ENCODE measurements at regions not wholly inside any gene's neighbourhood (a gene's known extent, or its start where the extent isn't known, plus 50 kb on each side); places are given as distances from the start of the nearest gene placed in this dataset.
"Not testable (repeated sequence)": the region's sequence is repeated elsewhere in the genome, so short reads cannot be mapped to it uniquely, and the experiment has no call there.

GRCh38 chr12:131311764-131312163, 358.1 kb downstream of the ADGRD1 start:
- Histone ChIP-seq H3K4me3 (no peak overlapping the region), H3K36me3 (no peaks in the 10 kb centered on the region)
- TF ChIP-seq, protein P1, sequence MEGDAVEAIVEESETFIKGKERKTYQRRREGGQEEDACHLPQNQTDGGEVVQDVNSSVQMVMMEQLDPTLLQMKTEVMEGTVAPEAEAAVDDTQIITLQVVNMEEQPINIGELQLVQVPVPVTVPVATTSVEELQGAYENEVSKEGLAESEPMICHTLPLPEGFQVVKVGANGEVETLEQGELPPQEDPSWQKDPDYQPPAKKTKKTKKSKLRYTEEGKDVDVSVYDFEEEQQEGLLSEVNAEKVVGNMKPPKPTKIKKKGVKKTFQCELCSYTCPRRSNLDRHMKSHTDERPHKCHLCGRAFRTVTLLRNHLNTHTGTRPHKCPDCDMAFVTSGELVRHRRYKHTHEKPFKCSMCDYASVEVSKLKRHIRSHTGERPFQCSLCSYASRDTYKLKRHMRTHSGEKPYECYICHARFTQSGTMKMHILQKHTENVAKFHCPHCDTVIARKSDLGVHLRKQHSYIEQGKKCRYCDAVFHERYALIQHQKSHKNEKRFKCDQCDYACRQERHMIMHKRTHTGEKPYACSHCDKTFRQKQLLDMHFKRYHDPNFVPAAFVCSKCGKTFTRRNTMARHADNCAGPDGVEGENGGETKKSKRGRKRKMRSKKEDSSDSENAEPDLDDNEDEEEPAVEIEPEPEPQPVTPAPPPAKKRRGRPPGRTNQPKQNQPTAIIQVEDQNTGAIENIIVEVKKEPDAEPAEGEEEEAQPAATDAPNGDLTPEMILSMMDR (IDR thresholded peaks at IDR 0.05), result no peak

DNA sequence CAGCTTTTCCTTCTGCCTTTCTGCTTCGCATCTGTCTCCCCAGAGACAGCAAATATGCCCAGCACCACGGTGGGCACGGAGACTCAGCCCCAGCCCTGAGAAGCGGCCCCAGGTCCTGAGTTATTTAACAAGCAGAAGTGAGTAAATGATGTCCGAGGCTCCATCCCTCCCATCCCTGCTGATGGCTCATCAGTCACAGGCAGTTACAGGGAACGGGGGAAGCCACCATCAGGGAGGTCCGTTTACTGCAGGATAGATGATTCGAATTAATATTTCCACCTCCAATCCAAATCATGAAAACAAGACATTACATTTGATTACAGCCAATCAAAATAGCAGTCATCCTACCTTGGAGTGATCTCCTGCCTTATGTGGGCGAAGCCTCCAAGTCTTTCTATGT, 358.7 kb downstream of the ADGRD1 start:
- H3K36me3 ChIP-seq; H3K9me3 ChIP-seq; H3K4me1 ChIP-seq (ENCODE audit: control insufficient read depth in 1 of 2, low read depth in 2 of 2); H3K27me3 ChIP-seq (replicated peaks; ENCODE audit: insufficient read depth); H3K27ac ChIP-seq; ATAC-seq (ENCODE audit: insufficient number of reproducible peaks, low FRiP score, low read depth); H3K4me3 ChIP-seq; DNase-seq (ENCODE audit: low spot score): not testable (repeated sequence)

More at GRCh38 chr12:131311764-131312163, 358.1 kb downstream of the ADGRD1 start:
- H3K27me3 ChIP-seq (replicated peaks; ENCODE audit: insufficient read depth), result no peaks in the 10 kb centered on the region
- H3K9me3 ChIP-seq, result no peaks in the 10 kb centered on the region
- no peaks in the 10 kb centered on the region for H3K4me1 ChIP-seq (ENCODE audit: control insufficient read depth in 1 of 2, low read depth in 2 of 2)
- DNase-seq (ENCODE audit: low spot score) (no peak), ATAC-seq (ENCODE audit: insufficient number of reproducible peaks, low FRiP score, low read depth) (no peak)
- no peak overlapping the region for H3K27ac ChIP-seq

- no peak overlapping the region for H3K4me3 ChIP-seq
- no peak overlapping the region for H3K27ac ChIP-seq
- no peaks in the 10 kb centered on the region for H3K9me3 ChIP-seq
- H3K27me3 ChIP-seq (replicated peaks; ENCODE audit: insufficient read depth), result no peaks in the 10 kb centered on the region
- ATAC-seq (ENCODE audit: insufficient number of reproducible peaks, low FRiP score, low read depth) (no peak), DNase-seq (ENCODE audit: low spot score) (no peak)
- TF ChIP-seq, protein P1 (IDR thresholded peaks at IDR 0.05), result no peak
- H3K4me1 ChIP-seq (ENCODE audit: control insufficient read depth in 1 of 2, low read depth in 2 of 2), result no peaks in the 10 kb centered on the region
- H3K36me3 ChIP-seq, result no peaks in the 10 kb centered on the region
These were observed 359.3 kb downstream of the ADGRD1 start for GRCh38 chr12:131312793-131313545.

- no peak for ATAC-seq (ENCODE audit: insufficient number of reproducible peaks, low FRiP score, low read depth)
- H3K27me3 ChIP-seq (replicated peaks; ENCODE audit: insufficient read depth), result no peaks in the 10 kb centered on the region
- H3K4me3 ChIP-seq, result no peak overlapping the region
- no peaks in the 10 kb centered on the region for H3K36me3 ChIP-seq
- TF ChIP-seq, protein P1 (IDR thresholded peaks at IDR 0.05), result no peak
- no peak overlapping the region for H3K27ac ChIP-seq
- H3K9me3 ChIP-seq, result no peaks in the 10 kb centered on the region
- DNase-seq (ENCODE audit: low spot score), result no peak
- H3K4me1 ChIP-seq (ENCODE audit: control insufficient read depth in 1 of 2, low read depth in 2 of 2), result no peaks in the 10 kb centered on the region
These were observed 359.9 kb downstream of the ADGRD1 start for GRCh38 chr12:131313635-131314034.

DNA sequence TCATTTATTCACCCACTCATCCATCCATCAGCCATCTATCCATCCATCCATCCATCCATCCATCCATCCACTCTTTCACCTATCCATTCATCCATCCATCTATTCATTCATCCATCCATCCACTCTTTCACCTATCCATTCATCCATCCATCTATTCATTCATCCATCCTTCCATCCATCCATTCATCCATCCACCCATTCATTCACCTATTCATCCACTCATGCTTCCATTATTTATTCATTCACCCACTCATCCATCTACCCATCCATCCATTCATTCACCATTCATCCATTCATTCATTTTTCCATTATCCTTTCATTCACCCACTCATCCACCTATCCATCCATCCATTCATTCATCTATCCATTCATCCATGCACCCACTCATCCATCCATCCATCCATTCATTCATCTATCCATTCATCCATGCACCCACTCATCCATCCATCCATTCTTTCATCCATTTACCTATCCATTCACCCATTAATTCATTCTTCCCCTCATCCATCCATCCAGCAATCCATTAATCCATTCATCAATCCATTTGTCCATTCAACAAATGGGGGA, 360.9 kb downstream of the ADGRD1 start:
- TF ChIP-seq, protein P1 (IDR thresholded peaks at IDR 0.05), result no peak

More for the DNA sequence above, 360.9 kb downstream of the ADGRD1 start:
- no peak for DNase-seq (ENCODE audit: low spot score)
- no peak overlapping the region for H3K4me3 ChIP-seq
- no peaks in the 10 kb centered on the region for H3K4me1 ChIP-seq (ENCODE audit: control insufficient read depth in 1 of 2, low read depth in 2 of 2)
- no peaks in the 10 kb centered on the region for H3K36me3 ChIP-seq
- no peak overlapping the region for H3K27ac ChIP-seq
- H3K9me3 ChIP-seq, result no peaks in the 10 kb centered on the region
- H3K27me3 ChIP-seq (replicated peaks; ENCODE audit: insufficient read depth), result no peaks in the 10 kb centered on the region
- ATAC-seq (ENCODE audit: insufficient number of reproducible peaks, low FRiP score, low read depth), result no peak

Data from thoracic aorta (tissue), 2 donors.